ENCODE measurements at regions not wholly inside any gene's neighbourhood (a gene's known extent, or its start where the extent isn't known, plus 50 kb on each side); places are given as distances from the start of the nearest gene placed in this dataset.

DNA sequence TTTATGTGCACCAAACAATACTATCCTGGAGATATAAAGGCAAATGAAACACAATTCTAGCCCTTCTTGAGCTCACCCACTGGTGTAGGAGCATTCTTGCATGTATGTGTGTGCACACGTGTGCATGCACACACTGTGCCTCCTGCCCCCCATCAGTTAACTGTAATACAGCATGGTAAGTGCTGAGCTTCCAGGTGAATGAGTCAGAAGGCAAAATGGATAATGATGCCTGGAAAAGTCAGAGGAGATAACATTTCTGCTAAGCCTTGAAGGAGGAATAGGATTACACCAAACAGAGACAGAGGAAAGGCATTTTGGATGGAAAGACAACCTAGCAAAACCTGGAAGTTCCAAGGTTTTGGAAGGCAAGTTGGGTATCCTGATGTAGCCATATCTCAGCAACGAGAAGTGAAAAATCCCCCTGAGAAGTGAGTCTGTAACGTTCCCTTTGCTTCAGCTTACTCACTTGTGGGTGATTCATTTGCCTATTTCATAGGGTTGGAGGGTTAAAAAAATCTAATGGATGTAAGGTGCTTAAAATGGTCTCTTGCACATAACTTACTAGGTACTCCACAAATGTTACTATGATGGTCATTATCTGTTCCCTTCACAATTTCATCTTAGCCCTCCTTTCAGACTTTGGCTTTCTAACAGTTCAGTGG lies 101.4 kb upstream of the STC2 start (continued):
- TF ChIP-seq YY1 (IDR thresholded peaks at IDR 0.05; ENCODE audit: low read depth, low read length) (no peak), TEAD4 (IDR thresholded peaks at IDR 0.05; ENCODE audit: low read depth, low read length) (no peak), TAF7 (optimal IDR thresholded peaks at IDR 0.05; ENCODE audit: borderline replicate concordance, low read depth, low read length) (no peak)
- TF ChIP-seq, protein P1, sequence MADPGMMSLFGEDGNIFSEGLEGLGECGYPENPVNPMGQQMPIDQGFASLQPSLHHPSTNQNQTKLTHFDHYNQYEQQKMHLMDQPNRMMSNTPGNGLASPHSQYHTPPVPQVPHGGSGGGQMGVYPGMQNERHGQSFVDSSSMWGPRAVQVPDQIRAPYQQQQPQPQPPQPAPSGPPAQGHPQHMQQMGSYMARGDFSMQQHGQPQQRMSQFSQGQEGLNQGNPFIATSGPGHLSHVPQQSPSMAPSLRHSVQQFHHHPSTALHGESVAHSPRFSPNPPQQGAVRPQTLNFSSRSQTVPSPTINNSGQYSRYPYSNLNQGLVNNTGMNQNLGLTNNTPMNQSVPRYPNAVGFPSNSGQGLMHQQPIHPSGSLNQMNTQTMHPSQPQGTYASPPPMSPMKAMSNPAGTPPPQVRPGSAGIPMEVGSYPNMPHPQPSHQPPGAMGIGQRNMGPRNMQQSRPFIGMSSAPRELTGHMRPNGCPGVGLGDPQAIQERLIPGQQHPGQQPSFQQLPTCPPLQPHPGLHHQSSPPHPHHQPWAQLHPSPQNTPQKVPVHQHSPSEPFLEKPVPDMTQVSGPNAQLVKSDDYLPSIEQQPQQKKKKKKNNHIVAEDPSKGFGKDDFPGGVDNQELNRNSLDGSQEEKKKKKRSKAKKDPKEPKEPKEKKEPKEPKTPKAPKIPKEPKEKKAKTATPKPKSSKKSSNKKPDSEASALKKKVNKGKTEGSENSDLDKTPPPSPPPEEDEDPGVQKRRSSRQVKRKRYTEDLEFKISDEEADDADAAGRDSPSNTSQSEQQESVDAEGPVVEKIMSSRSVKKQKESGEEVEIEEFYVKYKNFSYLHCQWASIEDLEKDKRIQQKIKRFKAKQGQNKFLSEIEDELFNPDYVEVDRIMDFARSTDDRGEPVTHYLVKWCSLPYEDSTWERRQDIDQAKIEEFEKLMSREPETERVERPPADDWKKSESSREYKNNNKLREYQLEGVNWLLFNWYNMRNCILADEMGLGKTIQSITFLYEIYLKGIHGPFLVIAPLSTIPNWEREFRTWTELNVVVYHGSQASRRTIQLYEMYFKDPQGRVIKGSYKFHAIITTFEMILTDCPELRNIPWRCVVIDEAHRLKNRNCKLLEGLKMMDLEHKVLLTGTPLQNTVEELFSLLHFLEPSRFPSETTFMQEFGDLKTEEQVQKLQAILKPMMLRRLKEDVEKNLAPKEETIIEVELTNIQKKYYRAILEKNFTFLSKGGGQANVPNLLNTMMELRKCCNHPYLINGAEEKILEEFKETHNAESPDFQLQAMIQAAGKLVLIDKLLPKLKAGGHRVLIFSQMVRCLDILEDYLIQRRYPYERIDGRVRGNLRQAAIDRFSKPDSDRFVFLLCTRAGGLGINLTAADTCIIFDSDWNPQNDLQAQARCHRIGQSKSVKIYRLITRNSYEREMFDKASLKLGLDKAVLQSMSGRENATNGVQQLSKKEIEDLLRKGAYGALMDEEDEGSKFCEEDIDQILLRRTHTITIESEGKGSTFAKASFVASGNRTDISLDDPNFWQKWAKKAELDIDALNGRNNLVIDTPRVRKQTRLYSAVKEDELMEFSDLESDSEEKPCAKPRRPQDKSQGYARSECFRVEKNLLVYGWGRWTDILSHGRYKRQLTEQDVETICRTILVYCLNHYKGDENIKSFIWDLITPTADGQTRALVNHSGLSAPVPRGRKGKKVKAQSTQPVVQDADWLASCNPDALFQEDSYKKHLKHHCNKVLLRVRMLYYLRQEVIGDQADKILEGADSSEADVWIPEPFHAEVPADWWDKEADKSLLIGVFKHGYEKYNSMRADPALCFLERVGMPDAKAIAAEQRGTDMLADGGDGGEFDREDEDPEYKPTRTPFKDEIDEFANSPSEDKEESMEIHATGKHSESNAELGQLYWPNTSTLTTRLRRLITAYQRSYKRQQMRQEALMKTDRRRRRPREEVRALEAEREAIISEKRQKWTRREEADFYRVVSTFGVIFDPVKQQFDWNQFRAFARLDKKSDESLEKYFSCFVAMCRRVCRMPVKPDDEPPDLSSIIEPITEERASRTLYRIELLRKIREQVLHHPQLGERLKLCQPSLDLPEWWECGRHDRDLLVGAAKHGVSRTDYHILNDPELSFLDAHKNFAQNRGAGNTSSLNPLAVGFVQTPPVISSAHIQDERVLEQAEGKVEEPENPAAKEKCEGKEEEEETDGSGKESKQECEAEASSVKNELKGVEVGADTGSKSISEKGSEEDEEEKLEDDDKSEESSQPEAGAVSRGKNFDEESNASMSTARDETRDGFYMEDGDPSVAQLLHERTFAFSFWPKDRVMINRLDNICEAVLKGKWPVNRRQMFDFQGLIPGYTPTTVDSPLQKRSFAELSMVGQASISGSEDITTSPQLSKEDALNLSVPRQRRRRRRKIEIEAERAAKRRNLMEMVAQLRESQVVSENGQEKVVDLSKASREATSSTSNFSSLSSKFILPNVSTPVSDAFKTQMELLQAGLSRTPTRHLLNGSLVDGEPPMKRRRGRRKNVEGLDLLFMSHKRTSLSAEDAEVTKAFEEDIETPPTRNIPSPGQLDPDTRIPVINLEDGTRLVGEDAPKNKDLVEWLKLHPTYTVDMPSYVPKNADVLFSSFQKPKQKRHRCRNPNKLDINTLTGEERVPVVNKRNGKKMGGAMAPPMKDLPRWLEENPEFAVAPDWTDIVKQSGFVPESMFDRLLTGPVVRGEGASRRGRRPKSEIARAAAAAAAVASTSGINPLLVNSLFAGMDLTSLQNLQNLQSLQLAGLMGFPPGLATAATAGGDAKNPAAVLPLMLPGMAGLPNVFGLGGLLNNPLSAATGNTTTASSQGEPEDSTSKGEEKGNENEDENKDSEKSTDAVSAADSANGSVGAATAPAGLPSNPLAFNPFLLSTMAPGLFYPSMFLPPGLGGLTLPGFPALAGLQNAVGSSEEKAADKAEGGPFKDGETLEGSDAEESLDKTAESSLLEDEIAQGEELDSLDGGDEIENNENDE (IDR thresholded peaks at IDR 0.05; ENCODE audit: insufficient replicate concordance, low read length): no peak

Measured in H1 (cell line).